ENCODE measurements at regions not wholly inside any gene's neighbourhood (a gene's known extent, or its start where the extent isn't known, plus 50 kb on each side); places are given as distances from the start of the nearest gene placed in this dataset.
"Not testable (repeated sequence)": the region's sequence is repeated elsewhere in the genome, so short reads cannot be mapped to it uniquely, and the experiment has no call there.

- DNase-seq, result no peak
Observed at GRCh38 chr7:81210137-81211064, 291.6 kb upstream of the SEMA3C start.

DNA sequence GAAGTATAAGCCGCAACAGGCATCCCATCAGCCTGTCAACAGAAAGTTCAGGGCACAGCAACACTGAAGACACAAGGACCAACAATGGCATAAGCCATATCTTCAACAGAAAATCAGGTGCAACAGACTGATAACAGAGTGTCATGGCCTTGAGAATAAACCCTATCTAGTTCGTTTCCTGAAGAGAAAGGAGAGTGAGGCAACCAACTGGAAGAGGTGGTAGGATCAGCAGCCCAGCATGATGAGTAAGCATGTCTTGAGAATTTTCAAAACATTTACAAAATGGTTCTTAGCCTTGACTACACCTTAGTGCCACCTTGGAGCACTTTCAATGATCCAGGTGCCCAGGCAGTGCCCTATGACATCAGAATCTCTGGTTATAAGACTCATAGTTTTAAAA lies 290.2 kb upstream of the SEMA3C start:
- no peak for DNase-seq

GRCh38 chr7:81207801-81208200 lies 288.9 kb upstream of the SEMA3C start:
- no peak for DNase-seq

GRCh38 chr7:81206667-81207360 lies 288.0 kb upstream of the SEMA3C start:
- DNase-seq, result no peak

DNA sequence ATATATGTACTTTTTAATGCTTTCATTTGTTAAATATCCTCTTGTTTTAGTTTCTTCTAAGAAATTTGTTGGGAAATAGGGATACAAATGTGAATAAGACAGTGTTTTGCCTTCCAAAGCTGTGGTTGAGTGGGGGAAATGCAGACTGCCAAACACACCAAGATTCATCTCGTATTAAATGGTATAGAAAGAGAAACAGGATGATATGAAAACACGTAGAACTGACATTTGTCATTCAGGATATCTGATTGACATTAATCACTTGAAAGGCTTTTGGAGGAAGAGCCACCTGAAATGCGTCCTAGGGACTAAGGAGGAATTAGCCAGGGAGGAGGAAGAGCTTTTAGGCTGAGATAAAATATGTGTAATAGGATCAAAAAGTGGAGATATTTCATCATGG lies 287.4 kb upstream of the SEMA3C start:
- DNase-seq, result no peak

DNA sequence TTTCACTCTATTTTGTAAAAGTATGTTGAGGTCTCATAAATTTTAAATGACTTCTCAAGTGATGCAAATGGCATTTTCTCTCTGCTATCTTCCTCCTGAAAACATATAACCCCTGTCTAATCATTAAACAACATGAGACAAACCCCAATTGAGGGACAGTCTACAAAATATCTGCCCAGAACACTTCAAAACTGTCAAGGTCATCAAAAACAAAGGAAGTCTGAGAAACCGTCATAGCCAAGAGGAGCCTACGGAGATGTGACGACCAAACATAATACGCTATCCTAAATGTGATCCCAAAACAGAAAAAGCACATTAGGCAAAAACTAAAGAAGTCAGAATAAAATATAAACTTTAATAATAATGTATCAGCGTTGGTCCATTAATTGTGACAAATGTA lies 282.3 kb upstream of the SEMA3C start:
- DNase-seq, result no peak

DNA sequence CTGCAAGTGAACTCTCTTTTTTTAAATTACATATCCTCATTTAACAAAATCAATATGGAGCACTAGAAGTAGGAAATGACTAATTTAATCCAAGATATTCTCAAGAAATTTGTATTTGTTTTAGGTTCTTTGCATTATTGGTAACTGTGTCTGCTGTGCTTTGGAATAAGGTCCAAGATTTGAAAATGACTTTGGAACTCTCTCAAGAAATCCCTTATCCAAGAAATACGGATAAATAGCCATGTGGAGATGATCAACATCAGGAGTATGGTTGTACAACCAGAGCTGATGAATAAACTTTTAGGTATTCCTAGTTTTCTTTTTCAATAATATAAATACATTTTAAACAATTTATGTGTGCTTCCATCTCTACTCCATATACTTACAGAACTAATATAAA lies 279.9 kb upstream of the SEMA3C start:
- DNase-seq, result no peak

GRCh38 chr7:81197266-81197665 lies 278.4 kb upstream of the SEMA3C start:
- no peak for DNase-seq

- DNase-seq, result no peak
Observed at GRCh38 chr7:81195033-81195432, 276.2 kb upstream of the SEMA3C start.

GRCh38 chr7:81190997-81191768 lies 272.3 kb upstream of the SEMA3C start:
- no peak for DNase-seq

DNA sequence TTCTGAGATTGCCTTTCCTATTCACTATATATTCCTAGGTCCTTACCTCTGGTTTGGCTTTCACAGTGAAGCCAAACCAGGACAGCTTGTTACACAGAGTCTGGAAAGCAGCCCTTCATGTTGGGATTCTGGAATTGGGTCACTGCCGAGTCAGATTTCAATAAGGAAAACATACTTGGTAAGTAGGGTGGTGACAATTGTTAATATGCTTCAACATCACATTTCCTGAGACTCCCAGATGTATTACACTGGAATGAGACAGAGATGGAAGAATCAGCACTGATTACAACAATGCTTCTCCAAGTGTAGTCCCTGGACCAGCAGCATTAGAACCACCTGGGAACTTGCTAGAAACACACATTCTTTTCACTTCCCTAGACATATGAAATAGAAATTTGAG lies 268.9 kb upstream of the SEMA3C start:
- no peak for DNase-seq

DNA sequence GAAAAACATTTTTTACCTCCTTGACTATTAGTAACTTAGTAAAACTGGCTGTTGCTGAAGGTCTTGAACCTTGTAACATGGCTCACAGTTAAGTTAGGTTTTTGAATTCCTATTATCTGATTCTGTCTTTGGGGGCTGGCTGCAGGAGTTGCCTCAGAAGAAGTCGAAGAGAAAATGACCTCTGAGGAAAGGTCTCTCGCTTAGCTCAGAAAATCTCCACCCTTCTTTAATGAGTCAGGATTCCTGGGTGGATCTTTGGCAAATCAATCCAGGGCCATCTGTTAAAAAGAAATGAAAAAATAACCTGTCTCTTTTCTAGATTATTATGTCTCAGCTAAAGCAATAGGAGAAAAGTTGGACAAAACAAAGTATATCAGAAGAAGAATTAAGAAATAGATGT lies 267.8 kb upstream of the SEMA3C start:
- no peak for DNase-seq

GRCh38 chr7:81185072-81185471 lies 266.2 kb upstream of the SEMA3C start:
- no peak for DNase-seq

GRCh38 chr7:81183326-81183725 lies 264.5 kb upstream of the SEMA3C start:
- DNase-seq, result no peak

GRCh38 chr7:81182056-81182455 lies 263.2 kb upstream of the SEMA3C start:
- not testable (repeated sequence) for DNase-seq

DNA sequence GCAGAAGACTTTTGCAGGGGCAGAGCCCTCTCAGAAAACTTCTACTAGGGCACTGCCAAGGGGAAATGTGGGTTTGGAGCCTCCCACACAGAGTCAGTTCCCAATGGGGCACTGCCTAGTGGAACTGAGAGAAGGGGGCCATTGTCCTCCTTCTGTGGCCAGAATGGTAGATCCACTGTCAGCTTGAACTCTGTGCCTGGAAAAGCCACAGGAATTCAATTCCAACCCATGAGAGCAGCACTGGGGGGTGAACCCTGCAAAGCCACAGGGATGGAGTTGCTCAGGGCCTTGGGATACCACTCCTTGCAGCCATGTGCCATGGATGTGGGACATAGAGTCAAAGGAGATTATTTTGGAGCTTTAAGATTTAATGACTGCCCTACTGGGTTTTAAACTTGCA lies 262.2 kb upstream of the SEMA3C start:
- DNase-seq, result no peak

DNA sequence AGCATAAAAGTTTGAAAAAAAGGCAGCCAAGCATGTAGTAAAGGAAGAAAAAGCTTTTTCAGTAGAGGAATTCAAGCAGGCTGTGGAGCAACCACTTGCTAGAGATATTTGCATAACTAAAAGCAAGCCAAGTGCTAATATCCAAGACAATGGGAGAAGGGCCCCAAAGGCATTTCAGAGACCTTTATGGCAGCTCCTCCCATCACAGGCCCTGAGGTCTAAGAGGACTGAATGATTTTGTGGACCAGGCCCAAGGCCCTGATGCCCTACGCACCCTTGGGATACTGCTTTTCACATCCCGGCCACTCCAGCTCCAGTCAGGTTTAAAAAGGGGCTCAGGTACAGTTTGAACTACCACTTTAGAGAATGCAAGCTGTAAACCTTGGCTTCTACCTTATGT lies 261.7 kb upstream of the SEMA3C start:
- no peak for DNase-seq

DNA sequence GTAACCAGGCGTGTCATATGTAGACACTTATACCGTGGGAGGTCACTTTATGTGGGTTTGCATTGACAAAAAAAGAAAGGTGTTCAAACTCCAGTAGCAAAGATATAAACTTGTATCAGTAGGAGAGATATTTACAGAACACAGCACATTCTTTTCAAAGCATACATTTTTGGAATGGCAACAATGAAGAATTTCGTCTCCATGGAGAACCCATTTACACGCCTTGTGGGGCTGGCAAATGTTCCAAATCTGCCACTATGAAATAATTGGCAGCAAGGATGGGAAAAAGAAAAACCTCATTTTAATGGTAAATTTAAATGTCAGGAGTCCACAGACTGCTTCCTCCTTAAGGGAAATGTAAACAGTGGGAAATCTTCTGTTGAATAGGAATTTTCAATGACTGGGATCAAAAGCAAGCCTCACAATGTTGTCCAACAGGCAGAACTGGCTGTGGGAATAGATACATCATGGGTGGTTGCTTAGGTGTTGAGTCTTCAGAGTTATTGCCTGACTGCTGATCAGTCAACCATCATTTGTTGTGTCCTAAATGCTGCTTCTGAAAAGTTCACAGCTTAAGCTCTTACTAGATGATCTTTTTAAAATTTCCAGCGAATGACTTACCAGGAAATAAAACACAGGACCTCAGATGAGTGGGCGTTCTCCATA lies 256.6 kb upstream of the SEMA3C start:
- DNase-seq, result peak; percentile 77

DNA sequence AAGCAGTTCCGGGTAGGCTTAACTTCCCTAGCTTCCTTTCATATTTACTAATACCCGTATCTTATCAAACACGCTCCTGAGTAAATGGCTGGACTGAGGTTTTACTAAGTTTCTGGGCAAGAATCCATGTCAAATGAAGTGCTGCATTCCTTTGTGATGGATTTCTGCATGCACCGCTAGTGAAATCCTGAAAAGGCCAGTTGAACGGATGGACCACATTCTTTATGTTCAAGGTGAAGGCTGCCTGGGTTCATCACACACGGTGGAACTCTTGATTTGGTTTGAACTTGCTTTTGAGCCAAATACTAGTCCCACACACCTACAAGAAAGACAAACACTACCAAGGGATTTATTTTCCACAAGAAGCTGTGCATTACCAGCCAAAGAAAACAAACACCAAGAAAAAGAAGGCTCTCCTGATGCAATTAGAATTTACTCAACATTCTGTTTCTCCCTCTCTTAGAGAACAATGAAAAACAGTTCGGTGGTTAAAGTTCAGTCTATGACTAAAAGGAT lies 255.0 kb upstream of the SEMA3C start:
- DNase-seq, result no peak

DNA sequence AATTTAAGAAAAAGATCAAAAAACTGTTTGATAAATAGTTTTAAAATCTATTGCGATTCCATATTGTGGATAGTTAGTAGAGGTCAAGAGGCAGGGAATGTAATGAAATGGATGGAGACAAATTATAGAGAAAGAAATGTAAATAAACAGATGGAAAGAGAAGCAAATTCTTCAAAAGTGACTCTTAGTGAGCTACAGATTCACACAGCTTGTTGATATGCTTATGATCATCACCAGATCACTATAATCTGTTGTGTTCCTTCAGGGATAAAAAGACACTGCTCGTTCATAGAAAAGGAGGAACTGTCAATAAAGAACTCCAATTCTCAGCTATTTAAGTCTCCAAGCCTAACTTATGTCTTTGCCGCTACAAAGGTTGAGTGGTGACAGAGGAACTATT lies 251.4 kb upstream of the SEMA3C start:
- no peak for DNase-seq

DNA sequence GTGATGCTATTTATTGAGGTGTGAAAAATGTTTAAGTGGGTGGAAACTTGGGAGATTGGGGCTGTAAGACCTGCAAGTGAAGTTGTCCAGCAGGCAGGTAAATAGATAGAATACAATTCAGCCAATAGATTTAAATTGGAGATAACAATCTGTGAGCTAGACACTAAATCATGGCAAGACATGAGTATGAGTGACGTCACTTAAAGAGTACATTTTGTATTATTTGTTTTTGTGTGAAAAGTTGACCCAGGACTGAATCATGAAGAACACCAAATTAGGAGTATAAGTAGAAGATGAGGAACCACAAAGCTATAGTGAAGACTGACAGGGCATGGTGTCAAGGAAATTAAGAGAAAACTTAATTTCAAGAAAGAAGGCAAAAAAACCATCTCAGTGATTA lies 249.1 kb upstream of the SEMA3C start:
- DNase-seq, result no peak

- DNase-seq, result no peak
Observed at GRCh38 chr7:81165070-81165469, 246.2 kb upstream of the SEMA3C start.
